Heart right ventricle (tissue), 16 donors: ENCODE measurements at regions not wholly inside any gene's neighbourhood (a gene's known extent, or its start where the extent isn't known, plus 50 kb on each side); places are given as distances from the start of the nearest gene placed in this dataset.

Experiments
- ATAC-seq, 8 donors: fragments of 200-7000 bp; cut with Tn5 transposase; one replicate each; pipeline ENCODE4 v1.9.1; 2020; ENCODE audit warnings: mild to moderate bottlenecking in 8 of 8, moderate library complexity in 8 of 8, moderate number of reproducible peaks in 1 of 8
- DNase-seq, 2 donors: peaks; one replicate each; pipeline ENCODE4 v3.0.0-alpha.2; 2020
- H3K27ac ChIP-seq, 10 donors: fragments of 200-600 bp; sonication (generic) in 2 of 10; one replicate each; pipeline versions ENCODE4 v1.5.0 to v1.8.0; 2020 to 2022; ENCODE audit warnings: mild to moderate bottlenecking in 3 of 10
- H3K27me3 ChIP-seq, 7 donors: fragments of 200-600 bp; one replicate each; pipeline ENCODE4 v1.8.0; 2021 to 2022; ENCODE audit warnings: mild to moderate bottlenecking in 2 of 7
- H3K36me3 ChIP-seq, 9 donors: fragments of 200-600 bp; sonication (generic) in 1 of 9; one replicate each; pipeline versions ENCODE4 v1.5.0 to v1.8.0; 2020 to 2022; ENCODE audit warnings: mild to moderate bottlenecking in 2 of 9
- H3K4me1 ChIP-seq, 9 donors: fragments of 200-600 bp; sonication (generic) in 1 of 9; one replicate each; pipeline versions ENCODE4 v1.5.0 to v1.8.0; 2020 to 2022; ENCODE audit warnings: mild to moderate bottlenecking in 4 of 9
- H3K4me3 ChIP-seq, 10 donors: fragments of 200-600 bp; sonication (generic) in 2 of 10; one replicate each; pipeline versions ENCODE4 v1.5.0 to v1.8.0; 2020 to 2022; ENCODE audit warnings: mild to moderate bottlenecking in 7 of 10, moderate library complexity in 2 of 10
- H3K9me3 ChIP-seq, 11 donors: fragments of 200-600 bp in 10 of 11; sonication (generic) in 2 of 11; one replicate each; pipeline versions ENCODE4 v1.5.0 to v1.8.0; 2013 to 2022; ENCODE audit warnings: mild to moderate bottlenecking in 2 of 11, control low read depth in 1 of 11, moderate library complexity in 1 of 11
- WGBS, 2 donors: extraction: QIAGEN DNeasy Blood & Tissue Kit; methylation state at CpG; one replicate each; pipeline ENCODE4 v1.1.7; 2013; ENCODE audit warnings: inconsistent platforms in 1 of 2; 5-methylcytosine and 5-hydroxymethylcytosine counted together
- intact Hi-C, 10 donors: fragments of 100-400 bp; cut with DNase I; formaldehyde crosslinking; loops; one replicate each; pipeline versions ENCODE4 v1.11.1 to v1.14.2; 2022
- TF ChIP-seq, protein P1 (sequence below), 9 donors: fragments of 200-600 bp; sonication (generic) in 2 of 9; IDR thresholded peaks; one replicate each; pipeline versions ENCODE4 v1.5.0 to v1.8.0; 2021 to 2022; ENCODE audit warnings: antibody characterized with exemption in 9 of 9, mild to moderate bottlenecking in 5 of 9, moderate library complexity in 1 of 9
- donor health status: Arrhythmogenic right ventricular cardiomyopathy.
- donor health status: ischemic (EF 13 %, LVEDD 7.1; RV severe dilation, severe dysfunction).
- donor health status: healthy with polysubstance abuse.
- donor health status: DM: no; HTN: yes; CAD: no.
- donor health status: DM: no; HTN: no; CAD: no.
- donor health status: ischemic (EF 25% LVEDD 6.9; RV normal size, moderate dysfunction).
- donor health status: ischemic (EF 25% LVEDD 5.7; RV mildly dilated, moderate dysfunction).
- donor health status: healthy.
- donor health status: DM: yes; HTN: yes; CAD: no.
- donor health status: Ischemic cardiomyopathy.
- donor health status: ischemic (EF 35%, LVEDD 5.7; RV mildly dilated, moderate dysfunction).
- donor health status: nonischemic (EF 11% LVEDD 7.7; RV severe dilation, severe dysfunction).
- donor health status: DM: yes; HTN: yes; CAD: no.
- donor health status: PGD.
- donor health status: ischemic (EF 29% LVEDD 5.4; RV normal size, mild dysfunction).
- donor health status: nonischemic (EF 23%, LVEDD 6.1; RV moderate dilation, normal function).

DNA sequence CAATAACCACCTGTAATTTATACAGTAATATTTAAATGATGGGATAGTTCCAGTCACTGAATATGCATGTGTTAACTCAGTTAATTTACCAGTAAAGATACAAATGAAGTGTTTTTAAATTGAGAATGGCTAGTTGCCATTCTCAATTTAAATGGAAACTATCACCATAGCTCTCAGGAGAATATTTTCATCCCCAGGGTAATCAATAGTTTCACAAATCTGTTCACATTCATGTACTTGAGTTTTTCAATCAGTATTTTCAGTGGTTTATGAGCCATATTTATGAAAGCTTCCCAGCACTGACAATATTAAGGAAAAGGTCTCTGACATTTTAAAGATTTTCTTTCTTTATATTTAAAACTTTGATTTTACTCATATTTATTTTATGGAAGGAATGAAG lies 439.3 kb downstream of the MAT2B start:
- H3K27ac ChIP-seq: no peak overlapping the region
- intact Hi-C loops: no loop called here
- DNase-seq (no peak), ATAC-seq (no peak)
- H3K4me1 ChIP-seq: no peaks in the 10 kb centered on the region
- no peaks in the 10 kb centered on the region for H3K36me3 ChIP-seq
- H3K9me3 ChIP-seq: no peaks in the 10 kb centered on the region
- H3K4me3 ChIP-seq: no peak overlapping the region
- H3K27me3 ChIP-seq: no peaks in the 10 kb centered on the region
- TF ChIP-seq, protein P1, sequence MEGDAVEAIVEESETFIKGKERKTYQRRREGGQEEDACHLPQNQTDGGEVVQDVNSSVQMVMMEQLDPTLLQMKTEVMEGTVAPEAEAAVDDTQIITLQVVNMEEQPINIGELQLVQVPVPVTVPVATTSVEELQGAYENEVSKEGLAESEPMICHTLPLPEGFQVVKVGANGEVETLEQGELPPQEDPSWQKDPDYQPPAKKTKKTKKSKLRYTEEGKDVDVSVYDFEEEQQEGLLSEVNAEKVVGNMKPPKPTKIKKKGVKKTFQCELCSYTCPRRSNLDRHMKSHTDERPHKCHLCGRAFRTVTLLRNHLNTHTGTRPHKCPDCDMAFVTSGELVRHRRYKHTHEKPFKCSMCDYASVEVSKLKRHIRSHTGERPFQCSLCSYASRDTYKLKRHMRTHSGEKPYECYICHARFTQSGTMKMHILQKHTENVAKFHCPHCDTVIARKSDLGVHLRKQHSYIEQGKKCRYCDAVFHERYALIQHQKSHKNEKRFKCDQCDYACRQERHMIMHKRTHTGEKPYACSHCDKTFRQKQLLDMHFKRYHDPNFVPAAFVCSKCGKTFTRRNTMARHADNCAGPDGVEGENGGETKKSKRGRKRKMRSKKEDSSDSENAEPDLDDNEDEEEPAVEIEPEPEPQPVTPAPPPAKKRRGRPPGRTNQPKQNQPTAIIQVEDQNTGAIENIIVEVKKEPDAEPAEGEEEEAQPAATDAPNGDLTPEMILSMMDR (IDR thresholded peaks at IDR 0.05): no peak

DNA sequence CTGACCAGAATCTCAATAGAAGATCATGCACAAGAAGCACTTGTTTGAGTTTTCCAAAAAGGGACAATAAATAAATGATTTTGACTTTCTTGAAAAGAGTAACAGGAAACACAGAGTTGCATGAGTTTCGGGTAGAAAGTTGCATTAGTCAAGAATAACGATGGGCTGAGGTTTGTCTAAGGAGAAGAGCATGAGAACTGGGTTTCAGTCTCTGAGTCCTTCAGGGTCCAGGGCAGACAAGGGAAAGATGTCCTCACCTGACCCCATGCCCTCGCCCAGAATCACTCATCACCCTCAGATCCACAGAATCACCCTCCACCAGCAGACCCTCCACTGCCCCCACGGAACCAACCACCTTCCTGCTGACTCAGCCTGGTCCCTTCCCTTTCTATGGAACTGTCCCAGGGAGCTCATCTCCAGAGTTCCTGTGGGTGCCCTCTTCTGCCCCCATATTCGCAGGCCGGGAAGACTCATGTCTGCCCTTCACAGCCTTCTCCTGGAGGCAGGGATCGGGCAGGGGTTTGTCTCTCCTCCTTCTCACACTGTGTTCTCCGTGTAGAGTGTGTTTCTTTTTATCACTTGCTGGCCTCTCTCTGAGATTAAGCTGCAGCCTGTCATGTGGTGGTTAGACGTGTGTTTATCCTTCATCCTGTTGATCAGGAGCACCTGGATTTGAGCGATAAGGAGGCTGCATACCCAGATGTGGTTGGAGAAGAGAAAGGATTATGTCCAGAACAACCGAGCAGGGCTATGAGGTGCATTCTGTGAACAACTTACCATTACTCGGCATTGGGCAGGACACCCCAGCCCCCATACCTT lies 442.6 kb downstream of the MAT2B start:
- no peaks in the 10 kb centered on the region for H3K4me1 ChIP-seq
- H3K27ac ChIP-seq: no peak overlapping the region
- TF ChIP-seq, protein P1 (IDR thresholded peaks at IDR 0.05): no peak
- intact Hi-C loops: no loop called here
- ATAC-seq (no peak), DNase-seq (no peak)
- no peaks in the 10 kb centered on the region for H3K36me3 ChIP-seq
- no peak overlapping the region for H3K4me3 ChIP-seq
- 70 to 75% methylated on average over 12 of the region's 12 CpGs for WGBS, 2 donors
- H3K9me3 ChIP-seq: no peaks in the 10 kb centered on the region
- no peaks in the 10 kb centered on the region for H3K27me3 ChIP-seq

DNA sequence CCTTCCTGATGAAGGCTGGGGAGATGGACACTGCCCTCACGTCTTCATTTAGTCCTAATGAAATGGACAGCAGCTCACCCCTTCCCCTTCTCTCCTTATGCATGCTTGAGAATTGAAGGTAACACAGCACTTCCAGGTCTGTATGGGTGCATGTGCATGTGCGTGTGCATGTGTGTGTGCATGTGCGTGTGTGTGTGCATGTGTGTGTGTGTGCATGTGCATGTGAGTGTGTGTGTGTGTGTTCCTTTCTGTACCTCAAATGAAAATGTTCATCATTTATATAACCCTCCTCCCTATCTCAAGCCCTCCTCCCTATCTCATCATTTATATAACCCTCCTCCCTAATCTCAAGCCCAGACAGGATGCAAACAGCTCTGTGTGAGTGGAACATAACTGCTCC lies 444.8 kb downstream of the MAT2B start:
- Histone ChIP-seq H3K27ac (no peak overlapping the region), H3K36me3 (no peaks in the 10 kb centered on the region), H3K4me1 (no peaks in the 10 kb centered on the region), H3K27me3 (no peaks in the 10 kb centered on the region), H3K4me3 (no peak overlapping the region), H3K9me3 (no peaks in the 10 kb centered on the region)
- intact Hi-C loops: no loop called here
- WGBS, 2 donors: 65 to 92% methylated on average over 3 of the region's 3 CpGs
- TF ChIP-seq, protein P1 (IDR thresholded peaks at IDR 0.05): no peak
- ATAC-seq (no peak), DNase-seq (no peak)

DNA sequence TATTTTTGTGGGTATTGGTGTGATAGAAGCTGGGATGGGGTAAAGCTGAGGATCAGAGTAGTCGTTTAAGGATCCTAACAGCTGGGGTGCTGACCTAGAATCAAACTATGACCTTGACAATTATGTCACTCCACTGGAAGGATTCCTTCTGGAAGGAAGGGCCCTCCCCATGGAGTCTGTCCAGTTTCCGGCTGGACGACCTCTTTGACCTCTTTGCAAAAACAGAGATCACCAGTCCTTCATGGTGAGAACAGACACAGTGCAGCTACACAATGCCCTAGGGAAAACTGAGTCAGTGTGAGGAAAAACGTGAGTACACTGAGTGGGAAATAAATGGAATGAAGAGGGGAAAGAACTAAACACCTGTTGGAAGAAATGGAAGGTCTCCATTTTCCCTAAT lies 445.6 kb downstream of the MAT2B start:
- TF ChIP-seq, protein P1 (IDR thresholded peaks at IDR 0.05): no peak
- no peaks in the 10 kb centered on the region for H3K36me3 ChIP-seq
- no peaks in the 10 kb centered on the region for H3K9me3 ChIP-seq
- H3K27me3 ChIP-seq: no peaks in the 10 kb centered on the region
- H3K27ac ChIP-seq: no peak overlapping the region
- DNase-seq (peak; percentile 14 to 30), ATAC-seq (peak in 5 of 8 donors; percentile 16 to 65 (median 51))
- H3K4me3 ChIP-seq: no peak overlapping the region
- intact Hi-C loops: no loop called here
- no peaks in the 10 kb centered on the region for H3K4me1 ChIP-seq
- 36 to 39% methylated on average over 4 of the region's 4 CpGs for WGBS, 2 donors
